HG02973 (cell line): ENCODE measurements at regions not wholly inside any gene's neighbourhood (a gene's known extent, or its start where the extent isn't known, plus 50 kb on each side); places are given as distances from the start of the nearest gene placed in this dataset.
"Not testable (repeated sequence)": the region's sequence is repeated elsewhere in the genome, so short reads cannot be mapped to it uniquely, and the experiment has no call there.

ENCODE experiments used
- ATAC-seq: cut with Tn5 transposase; IDR thresholded peaks from one replicate; pipeline ENCODE4 v1.9.1; 2021; ENCODE audit warnings: moderate library complexity; ENCODE audit not compliant: unreplicated experiment

- no peak for ATAC-seq
These were observed 52.0 kb downstream of the ZC3H11B start for GRCh38 chr1:219560856-219561255.

DNA sequence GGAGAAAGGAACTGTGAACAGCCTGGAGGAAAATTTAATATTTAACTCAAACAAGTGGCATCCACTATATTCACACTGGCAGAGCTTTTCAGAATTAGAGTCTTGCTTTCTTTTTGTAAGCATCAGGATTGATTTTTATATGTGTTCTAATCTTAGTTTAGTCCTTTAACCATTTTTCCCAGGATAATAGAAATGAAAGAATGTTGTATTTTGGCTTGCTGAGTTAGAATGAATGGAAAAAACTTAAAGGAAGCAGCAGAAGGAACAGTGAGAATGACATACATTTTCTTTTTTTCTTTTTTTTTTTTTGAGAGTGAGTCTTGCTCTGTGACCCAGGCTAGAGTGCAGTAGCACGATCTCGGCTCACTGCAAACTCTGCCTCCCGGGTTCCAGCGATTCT, 53.0 kb downstream of the ZC3H11B start:
- ATAC-seq: no peak

DNA sequence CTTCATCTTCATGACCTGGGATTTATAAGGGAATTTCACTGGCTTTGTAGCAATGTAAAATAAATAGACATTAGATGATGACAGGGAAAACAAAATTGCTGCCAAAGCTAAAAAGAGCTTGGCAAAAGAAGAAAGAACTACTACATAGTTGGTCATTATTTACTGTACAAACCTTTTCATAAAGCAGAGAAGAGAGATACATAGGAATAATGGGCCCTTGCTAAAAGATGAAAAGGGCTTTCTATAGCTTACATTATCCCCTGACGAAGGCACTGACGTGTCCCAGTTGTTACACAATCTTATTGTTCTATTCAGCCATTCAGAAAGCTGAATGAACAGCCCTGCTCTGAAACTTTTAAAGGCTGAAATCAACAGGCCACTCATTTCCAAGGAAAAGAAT, 57.1 kb downstream of the ZC3H11B start:
- no peak for ATAC-seq

DNA sequence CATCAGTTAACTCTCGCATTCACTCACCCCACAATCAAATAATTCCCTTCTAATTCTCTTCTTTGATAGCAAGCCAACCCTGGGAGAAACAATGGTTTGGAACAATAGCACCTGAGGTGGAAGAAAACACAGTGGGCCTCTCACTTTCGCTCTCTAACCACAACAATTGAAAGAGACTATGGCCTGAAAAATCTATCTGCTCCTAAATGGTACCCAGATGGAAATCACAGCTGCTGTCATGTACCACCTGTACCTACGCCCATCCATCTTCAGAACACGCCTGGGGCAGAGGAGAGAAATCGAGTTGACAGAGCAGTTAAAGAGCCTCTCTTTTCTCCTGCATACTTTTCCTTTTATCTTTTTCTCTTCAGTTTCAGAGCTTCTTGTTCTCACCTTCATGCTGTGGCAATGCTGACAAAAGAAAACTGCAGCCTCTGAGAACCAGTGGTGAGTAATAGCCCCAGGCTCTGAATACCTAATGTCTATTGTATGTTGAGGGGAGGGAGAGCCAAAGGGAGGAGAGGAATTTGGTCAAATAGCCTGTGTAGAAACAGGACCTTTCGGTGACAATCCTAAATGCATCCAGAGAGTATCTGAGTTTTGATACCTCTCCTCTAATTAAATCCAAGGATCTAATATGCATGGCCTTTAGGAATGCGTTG, 57.7 kb downstream of the ZC3H11B start:
- no peak for ATAC-seq

- no peak for ATAC-seq
These were observed 58.9 kb downstream of the ZC3H11B start for GRCh38 chr1:219553934-219554502.

GRCh38 chr1:219550201-219550600, 62.7 kb downstream of the ZC3H11B start:
- ATAC-seq: no peak

DNA sequence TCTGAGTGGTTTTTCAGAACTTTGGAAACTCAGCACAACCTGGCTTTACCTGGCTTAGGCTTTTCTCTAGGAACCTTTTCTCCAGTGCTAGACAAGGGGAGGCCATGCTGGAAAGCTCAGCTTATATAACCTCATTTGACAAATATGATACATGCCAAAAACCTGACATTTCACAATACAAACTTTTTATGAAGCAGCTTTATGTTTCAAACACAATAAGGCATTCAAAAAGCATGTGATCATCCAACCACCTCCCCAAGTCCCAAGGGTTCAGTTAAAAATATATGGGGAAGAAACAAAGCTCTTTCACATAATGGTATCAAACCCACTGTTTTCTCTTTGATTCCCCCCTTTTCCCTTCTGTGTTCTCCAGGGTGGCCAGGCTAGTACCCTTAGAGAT, 63.7 kb downstream of the ZC3H11B start:
- no peak for ATAC-seq

DNA sequence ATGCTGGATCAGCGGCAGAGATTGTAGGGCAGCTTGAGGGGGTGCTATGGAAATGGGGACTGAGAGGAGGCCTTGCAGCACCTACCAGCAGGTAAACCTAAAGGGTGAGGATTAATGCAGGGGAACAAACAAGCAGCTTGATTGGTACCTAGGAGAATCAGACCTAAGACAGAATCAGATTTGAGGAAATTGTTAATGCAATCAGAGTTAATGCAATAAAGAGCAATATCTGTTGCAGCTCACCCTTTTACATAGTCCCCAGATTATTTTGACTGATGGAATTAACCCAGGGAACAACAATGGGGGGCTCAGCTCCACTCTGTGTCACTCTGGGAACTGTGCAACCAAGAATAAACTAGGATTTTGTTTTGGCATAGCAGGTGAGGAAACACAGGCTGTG, 64.5 kb downstream of the ZC3H11B start:
- no peak for ATAC-seq

- not testable (repeated sequence) for ATAC-seq
These were observed 67.1 kb downstream of the ZC3H11B start for GRCh38 chr1:219545756-219546155.

GRCh38 chr1:219544163-219544846, 68.6 kb downstream of the ZC3H11B start:
- no peak for ATAC-seq

DNA sequence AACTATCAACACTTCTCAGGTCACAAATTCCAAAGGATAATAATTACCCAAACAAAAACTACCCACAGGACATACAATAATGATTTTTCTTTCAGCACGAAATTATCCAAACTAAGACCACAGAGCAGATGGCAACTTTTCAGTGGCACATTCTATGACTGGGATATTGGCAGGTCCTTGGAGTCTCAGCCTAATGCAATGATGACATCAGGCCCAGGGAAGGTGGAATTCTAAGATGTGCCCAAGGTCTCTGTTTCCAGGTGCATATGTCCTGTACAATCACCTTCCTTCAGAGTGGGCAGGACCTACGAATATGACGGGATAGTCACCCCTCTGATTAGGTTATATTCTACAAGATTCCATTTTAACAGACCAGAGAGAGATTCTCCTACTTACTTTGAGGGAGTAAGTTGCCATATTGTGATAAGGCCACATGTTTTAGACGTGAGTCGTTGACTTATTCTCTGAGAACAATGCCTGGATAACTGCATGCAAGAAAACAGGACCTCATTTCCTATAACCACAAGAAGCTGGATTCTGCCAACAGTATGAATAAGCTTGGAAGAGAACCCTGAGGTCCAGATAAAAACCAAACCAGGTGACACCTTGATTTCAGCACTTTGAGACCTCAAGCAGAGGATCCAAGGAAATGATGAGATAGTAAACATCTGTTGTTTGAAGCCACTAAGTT, 69.9 kb downstream of the ZC3H11B start:
- ATAC-seq: no peak

- ATAC-seq: no peak
These were observed 71.0 kb downstream of the ZC3H11B start for GRCh38 chr1:219541946-219542345.

DNA sequence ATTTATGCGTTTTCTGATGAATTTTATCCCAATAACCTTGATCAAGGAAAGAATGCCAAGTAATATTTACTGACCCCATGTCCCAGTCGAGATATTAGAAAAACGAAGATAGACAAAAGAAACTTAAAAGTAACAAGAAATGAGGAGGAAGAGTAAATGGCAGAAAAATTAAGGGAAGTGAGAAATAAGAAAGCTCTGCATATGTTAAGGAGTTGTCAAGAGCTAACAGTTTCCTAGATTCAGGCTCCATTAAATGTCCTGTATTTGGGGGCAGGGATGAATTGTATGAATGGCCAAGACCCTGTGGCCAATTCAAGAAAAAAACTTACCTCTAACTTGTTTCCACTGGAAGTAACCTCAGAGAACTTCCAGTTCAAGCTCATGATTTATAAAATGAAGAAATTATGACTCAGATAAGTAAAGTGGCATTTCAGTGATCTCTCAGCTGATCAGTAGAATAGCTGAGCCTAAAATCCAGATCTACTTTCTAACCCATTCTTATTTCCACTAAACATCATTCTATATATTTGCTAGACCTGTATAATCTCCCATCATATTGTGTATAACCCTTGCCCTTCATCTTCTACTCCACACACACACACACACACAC, 73.2 kb downstream of the ZC3H11B start:
- ATAC-seq: no peak

GRCh38 chr1:219538886-219539285, 74.0 kb downstream of the ZC3H11B start:
- no peak for ATAC-seq

GRCh38 chr1:219537223-219537631, 75.7 kb downstream of the ZC3H11B start:
- no peak for ATAC-seq

- ATAC-seq: no peak
These were observed 76.9 kb downstream of the ZC3H11B start for GRCh38 chr1:219536038-219536437.

DNA sequence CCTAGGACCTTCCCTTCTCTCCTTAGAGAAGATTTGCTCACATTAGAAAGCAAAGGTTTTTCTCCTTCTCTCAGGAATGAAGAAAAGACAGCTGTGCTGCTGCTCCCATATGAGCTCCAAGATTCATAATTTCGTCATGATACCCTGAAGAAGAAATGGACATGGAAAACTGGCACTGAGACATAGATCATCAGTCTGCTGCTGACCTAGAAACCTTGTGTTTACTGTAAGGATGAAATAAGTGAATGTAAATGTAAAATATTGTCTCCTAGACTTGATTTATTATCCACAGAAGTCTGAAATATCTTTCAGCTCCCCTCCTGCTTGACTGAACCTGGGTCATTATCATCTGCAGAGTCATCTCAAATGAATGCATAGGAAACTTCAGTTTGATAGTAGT, 77.9 kb downstream of the ZC3H11B start:
- ATAC-seq: no peak

GRCh38 chr1:219533280-219533679, 79.6 kb downstream of the ZC3H11B start:
- no peak for ATAC-seq

DNA sequence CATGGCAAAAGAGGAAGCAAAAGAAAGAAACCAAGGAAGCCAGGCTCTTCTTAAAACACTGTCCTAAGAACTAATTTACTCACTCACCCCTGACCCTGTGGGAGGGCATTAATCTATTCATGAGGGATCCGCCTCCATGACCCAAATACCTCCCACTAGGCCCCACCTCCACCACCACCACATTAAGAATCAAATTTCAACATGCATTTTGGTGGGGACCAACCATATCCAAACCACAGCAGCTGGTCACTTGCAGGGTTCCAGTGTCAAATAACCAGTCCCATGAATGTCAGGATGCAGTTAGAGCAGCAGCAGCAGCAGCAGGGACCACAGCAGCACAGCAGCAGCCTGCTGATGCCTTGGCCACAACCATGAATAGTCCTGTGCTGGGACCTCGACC, 83.8 kb downstream of the ZC3H11B start:
- no peak for ATAC-seq

DNA sequence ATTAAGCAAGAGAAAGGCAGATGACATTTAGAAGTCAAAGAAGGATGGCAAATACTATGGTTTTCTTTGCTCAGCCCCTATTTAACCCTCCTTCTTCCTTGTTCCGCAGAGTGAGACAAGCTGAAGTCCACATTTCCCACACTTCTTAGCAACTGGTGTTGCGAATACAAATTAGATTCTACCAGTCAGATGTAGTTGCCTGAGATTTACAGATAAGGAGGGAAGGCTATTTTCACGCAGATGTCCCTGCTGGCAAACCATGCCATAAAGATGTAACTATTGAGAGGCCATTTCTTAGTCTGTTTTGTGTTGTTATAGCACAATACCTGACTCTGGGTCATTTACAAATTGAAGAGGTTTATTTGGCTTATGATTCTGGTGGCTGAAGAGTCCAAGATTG, 84.3 kb downstream of the ZC3H11B start:
- no peak for ATAC-seq

DNA sequence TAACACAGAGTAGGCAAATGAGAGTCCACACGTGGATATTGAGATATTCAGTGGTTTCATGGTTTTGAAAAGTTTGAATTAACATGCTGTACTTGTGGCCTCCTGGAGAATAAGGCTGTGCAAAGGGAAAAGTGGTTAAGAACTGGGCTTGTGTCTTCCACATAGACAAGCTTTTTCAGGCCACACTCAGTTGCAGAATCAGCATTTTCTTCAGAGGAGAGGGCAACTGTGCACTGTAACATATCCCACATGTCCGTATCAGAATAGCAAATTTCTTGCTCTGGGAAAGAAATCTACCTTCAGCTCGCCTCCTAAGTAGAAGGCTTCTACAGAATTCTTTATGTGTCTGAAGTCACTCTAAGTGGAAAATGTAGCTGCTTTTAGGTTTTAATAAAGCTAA, 84.9 kb downstream of the ZC3H11B start:
- ATAC-seq: no peak
